CD4-positive, CD25-positive, alpha-beta regulatory T cell (primary cell): ENCODE measurements at regions not wholly inside any gene's neighbourhood (a gene's known extent, or its start where the extent isn't known, plus 50 kb on each side); places are given as distances from the start of the nearest gene placed in this dataset.

Source experiments
- ATAC-seq, 2 donors: fragments of 150-1000 bp; cut with Tn5 transposase; one replicate each; pipeline ENCODE4 v1.10.0; 2021; ENCODE audit warnings: low read depth in 2 of 2, moderate number of reproducible peaks in 2 of 2, moderate library complexity in 1 of 2
- DNase-seq, 3 donors: peaks; one replicate each; pipeline versions ENCODE4 v3.0.0 to v3.0.0-alpha.2; 2012 to 2022; ENCODE audit warnings: mixed read lengths in 1 of 3
- H3K27ac ChIP-seq: one replicate; pipeline ENCODE4 v1.7.0; 2013; ENCODE audit warnings: mild to moderate bottlenecking, low read length; ENCODE audit not compliant: insufficient read depth, poor library complexity, severe bottlenecking
- H3K27me3 ChIP-seq: one replicate; pipeline ENCODE4 v1.7.0; 2013; ENCODE audit warnings: low read length; ENCODE audit not compliant: control insufficient read depth, insufficient read depth
- H3K36me3 ChIP-seq: one replicate; pipeline ENCODE4 v1.7.0; 2013; ENCODE audit warnings: mild to moderate bottlenecking, low read length, moderate library complexity; ENCODE audit not compliant: control insufficient read depth, insufficient read depth
- H3K4me1 ChIP-seq: 2 replicates; pipeline ENCODE4 v1.7.0; 2013; ENCODE audit warnings: mild to moderate bottlenecking, low read length; ENCODE audit not compliant: insufficient read depth, control insufficient read depth, poor library complexity, severe bottlenecking
- H3K4me3 ChIP-seq: one replicate; pipeline ENCODE4 v1.7.0; 2013; ENCODE audit warnings: low read depth, mild to moderate bottlenecking, low read length, moderate library complexity
- H3K9me3 ChIP-seq, 2 experiments: 1 replicate in 1 of 2; 2 replicates in 1 of 2; pipeline ENCODE4 v1.7.0; 2013; ENCODE audit warnings: low read length in 2 of 2, mild to moderate bottlenecking in 1 of 2, moderate library complexity in 1 of 2; ENCODE audit not compliant: control insufficient read depth in 2 of 2
- H3K27ac Mint-ChIP-seq, 3 donors: one replicate each; pipeline ENCODE4 v1.8.0; 2020 to 2022; ENCODE audit warnings: mild to moderate bottlenecking in 3 of 3, mixed read lengths in 3 of 3, moderate library complexity in 2 of 3
- H3K27me3 Mint-ChIP-seq: one replicate; pipeline ENCODE4 v1.8.0; 2022; ENCODE audit warnings: mild to moderate bottlenecking, mixed read lengths
- H3K36me3 Mint-ChIP-seq: one replicate; pipeline ENCODE4 v1.8.0; 2020; ENCODE audit warnings: mixed read lengths
- H3K4me1 Mint-ChIP-seq, 4 donors: one replicate each; pipeline ENCODE4 v1.8.0; 2020 to 2022; ENCODE audit warnings: mixed read lengths in 4 of 4, mild to moderate bottlenecking in 1 of 4
- H3K4me3 Mint-ChIP-seq, 4 donors: one replicate each; pipeline ENCODE4 v1.8.0; 2020 to 2022; ENCODE audit warnings: mild to moderate bottlenecking in 4 of 4, mixed read lengths in 4 of 4, moderate library complexity in 3 of 4
- H3K9me3 Mint-ChIP-seq, 7 donors: one replicate each; pipeline ENCODE4 v1.8.0; 2020 to 2022; ENCODE audit warnings: mixed read lengths in 7 of 7, mild to moderate bottlenecking in 3 of 7, moderate library complexity in 2 of 7

GRCh38 chr16:86042996-86043725 lies 144.2 kb downstream of the IRF8 start:
- peaks cover 15% of the 10 kb centered on the region for H3K27me3 Mint-ChIP-seq

GRCh38 chr16:86044241-86044671 lies 145.3 kb downstream of the IRF8 start:
- Histone ChIP-seq H3K4me1 (peaks cover 5% of the 10 kb centered on the region), H3K27me3 (no peaks in the 10 kb centered on the region), H3K36me3 (no peaks in the 10 kb centered on the region), H3K4me3 (no peak overlapping the region), H3K9me3 (no peaks in the 10 kb centered on the region), H3K27ac (no peak overlapping the region)
- Mint-ChIP-seq H3K4me3 (no peak overlapping the region), H3K4me1 (peaks cover 0 to 15% (median 5%) of the 10 kb centered on the region in 4 donors), H3K27me3 (peaks cover 15% of the 10 kb centered on the region), H3K9me3 (peaks cover 0 to 2% (median 0%) of the 10 kb centered on the region in 7 donors), H3K27ac (no peak overlapping the region), H3K36me3 (no peaks in the 10 kb centered on the region)
- DNase-seq (peak in 1 of 3 donors; percentile 45), ATAC-seq (no peak)

More at GRCh38 chr16:86042996-86043725, 144.2 kb downstream of the IRF8 start:
- Mint-ChIP-seq H3K4me3 (no peak overlapping the region), H3K27ac (no peak overlapping the region), H3K36me3 (no peaks in the 10 kb centered on the region), H3K4me1 (peaks cover 0 to 15% (median 5%) of the 10 kb centered on the region in 4 donors), H3K9me3 (peaks cover 0 to 2% (median 0%) of the 10 kb centered on the region in 7 donors)
- Histone ChIP-seq H3K4me1 (peaks cover 5% of the 10 kb centered on the region), H3K27me3 (no peaks in the 10 kb centered on the region), H3K36me3 (no peaks in the 10 kb centered on the region), H3K9me3 (no peaks in the 10 kb centered on the region), H3K4me3 (no peak overlapping the region), H3K27ac (no peak overlapping the region)
- DNase-seq (no peak), ATAC-seq (no peak)

GRCh38 chr16:86044881-86045590 lies 146.1 kb downstream of the IRF8 start:
- Histone ChIP-seq H3K4me3 (no peak overlapping the region), H3K4me1 (peaks cover 5% of the 10 kb centered on the region), H3K27ac (no peak overlapping the region), H3K9me3 (no peaks in the 10 kb centered on the region), H3K36me3 (no peaks in the 10 kb centered on the region), H3K27me3 (no peaks in the 10 kb centered on the region)
- Mint-ChIP-seq H3K36me3 (no peaks in the 10 kb centered on the region), H3K4me1 (peaks cover 0 to 15% (median 5%) of the 10 kb centered on the region in 4 donors), H3K4me3 (no peak overlapping the region), H3K27me3 (peaks cover 15% of the 10 kb centered on the region), H3K27ac (peak overlapping the region in 2 of 3 donors; percentile 14 to 60), H3K9me3 (peaks cover 0 to 2% (median 0%) of the 10 kb centered on the region in 7 donors)
- ATAC-seq (peak in 1 of 2 donors; percentile 58), DNase-seq (peak in 2 of 3 donors; percentile 22 to 27)

- H3K9me3 ChIP-seq = no peaks in the 10 kb centered on the region
- H3K36me3 Mint-ChIP-seq = no peaks in the 10 kb centered on the region
- H3K4me3 Mint-ChIP-seq = no peak overlapping the region
- H3K4me1 ChIP-seq = peaks cover 5% of the 10 kb centered on the region
- H3K27ac Mint-ChIP-seq = peak overlapping the region in 1 of 3 donors; percentile 60
- H3K27ac ChIP-seq = no peak overlapping the region
- peaks cover 15% of the 10 kb centered on the region for H3K27me3 Mint-ChIP-seq
- no peak for ATAC-seq
- no peaks in the 10 kb centered on the region for H3K36me3 ChIP-seq
- peaks cover 0 to 15% (median 5%) of the 10 kb centered on the region in 4 donors for H3K4me1 Mint-ChIP-seq
- H3K4me3 ChIP-seq = no peak overlapping the region
- H3K9me3 Mint-ChIP-seq = peaks cover 0 to 2% (median 0%) of the 10 kb centered on the region in 7 donors
- DNase-seq = no peak
- no peaks in the 10 kb centered on the region for H3K27me3 ChIP-seq
Observed at GRCh38 chr16:86045591-86045971, 146.6 kb downstream of the IRF8 start.

DNA sequence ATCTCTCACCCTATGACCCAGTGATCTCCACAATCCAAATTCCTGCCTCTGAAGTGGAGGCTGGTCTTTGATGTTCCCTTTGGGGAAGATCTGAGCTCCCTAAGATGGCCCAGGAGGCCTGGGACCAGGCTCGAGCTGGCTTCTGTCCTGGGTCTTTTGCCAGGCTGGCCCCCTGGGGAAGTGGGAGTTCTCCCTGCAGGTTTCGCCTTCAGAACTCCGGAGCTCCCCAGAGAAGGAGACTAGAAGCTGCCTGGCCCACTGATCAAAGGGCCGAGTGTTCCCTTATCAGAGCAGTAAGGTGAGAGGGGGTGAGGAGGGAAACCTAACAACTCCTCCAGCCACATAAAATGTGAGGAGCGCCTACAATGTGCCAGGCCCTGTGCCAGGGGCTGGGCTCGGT lies 147.1 kb downstream of the IRF8 start:
- Mint-ChIP-seq H3K4me3 (no peak overlapping the region), H3K27ac (peak overlapping the region in 1 of 3 donors; percentile 20), H3K4me1 (peaks cover 0 to 15% (median 5%) of the 10 kb centered on the region in 4 donors), H3K9me3 (peaks cover 0 to 2% (median 0%) of the 10 kb centered on the region in 7 donors), H3K27me3 (peaks cover 15% of the 10 kb centered on the region), H3K36me3 (no peaks in the 10 kb centered on the region)
- no peak for DNase-seq
- Histone ChIP-seq H3K36me3 (no peaks in the 10 kb centered on the region), H3K9me3 (no peaks in the 10 kb centered on the region), H3K4me1 (peaks cover 5% of the 10 kb centered on the region), H3K27ac (no peak overlapping the region), H3K27me3 (no peaks in the 10 kb centered on the region), H3K4me3 (no peak overlapping the region)
- ATAC-seq = no peak

DNA sequence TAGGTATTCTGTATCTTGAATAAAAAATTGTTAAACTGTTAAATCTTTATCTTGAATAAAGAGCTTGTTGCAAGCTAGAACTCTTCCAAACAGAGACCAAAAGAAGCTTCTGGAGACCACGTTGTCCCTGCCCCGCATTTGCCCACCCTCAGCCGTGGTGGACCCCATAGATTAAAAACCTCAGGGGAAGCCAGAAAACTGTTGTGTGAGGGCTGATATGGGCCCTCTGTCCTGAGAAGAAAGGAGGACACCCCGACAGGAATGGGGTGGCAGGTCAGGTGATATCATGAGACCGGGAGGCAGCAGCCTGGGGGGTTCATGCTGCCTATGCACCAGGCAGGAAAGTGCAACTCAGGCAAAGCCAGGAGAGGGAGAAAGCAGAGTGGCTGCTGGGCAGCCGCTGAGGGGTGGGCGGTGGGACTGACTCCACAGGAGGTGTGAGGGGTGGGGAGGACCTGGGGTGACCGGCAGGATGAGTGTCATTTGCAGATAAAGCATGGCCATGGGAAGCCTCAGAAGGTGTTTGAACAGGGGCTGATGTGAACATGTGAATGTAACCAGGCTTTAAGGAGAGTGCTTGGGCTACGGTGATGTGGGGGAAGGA lies 147.8 kb downstream of the IRF8 start:
- Mint-ChIP-seq H3K4me3 (peak overlapping the region in 1 of 4 donors; percentile 39), H3K9me3 (peaks cover 0 to 2% (median 0%) of the 10 kb centered on the region in 7 donors), H3K36me3 (no peaks in the 10 kb centered on the region), H3K27me3 (peaks cover 15% of the 10 kb centered on the region), H3K4me1 (peaks cover 0 to 15% (median 5%) of the 10 kb centered on the region in 4 donors), H3K27ac (peak overlapping the region in 1 of 3 donors; percentile 52)
- no peak overlapping the region for H3K4me3 ChIP-seq
- H3K27ac ChIP-seq = no peak overlapping the region
- H3K36me3 ChIP-seq = no peaks in the 10 kb centered on the region
- no peak for ATAC-seq
- no peak for DNase-seq
- peaks cover 5% of the 10 kb centered on the region for H3K4me1 ChIP-seq
- H3K27me3 ChIP-seq = no peaks in the 10 kb centered on the region
- H3K9me3 ChIP-seq = no peaks in the 10 kb centered on the region

DNA sequence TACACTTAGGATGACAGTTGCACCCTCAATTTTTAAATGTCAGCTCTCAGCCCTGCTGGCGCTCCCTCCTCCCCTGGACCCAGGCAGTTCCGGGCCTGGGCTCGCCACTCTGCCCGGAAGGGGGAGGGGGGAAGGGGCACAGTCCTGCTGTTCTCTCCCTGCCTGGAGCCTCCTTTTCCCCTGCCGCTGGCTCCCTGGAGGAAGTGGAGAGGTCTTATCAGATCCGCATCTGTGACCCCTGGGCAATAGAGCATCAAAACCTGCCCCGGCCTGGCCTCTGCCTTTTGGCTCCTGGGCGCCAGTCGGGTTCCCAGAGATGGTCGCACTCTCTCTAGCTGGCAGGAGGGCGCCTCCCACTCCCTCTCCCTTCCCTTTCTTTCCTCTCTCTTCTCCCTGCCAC lies 149.3 kb downstream of the IRF8 start:
- Mint-ChIP-seq H3K4me3 (no peak overlapping the region), H3K27ac (no peak overlapping the region), H3K27me3 (peaks cover 15% of the 10 kb centered on the region), H3K4me1 (peaks cover 0 to 15% (median 5%) of the 10 kb centered on the region in 4 donors), H3K9me3 (peaks cover 0 to under 1% (median 0%) of the 10 kb centered on the region in 7 donors), H3K36me3 (no peaks in the 10 kb centered on the region)
- DNase-seq (no peak), ATAC-seq (no peak)
- no peak overlapping the region for H3K27ac ChIP-seq
- no peaks in the 10 kb centered on the region for H3K27me3 ChIP-seq
- no peaks in the 10 kb centered on the region for H3K9me3 ChIP-seq
- H3K4me1 ChIP-seq = peaks cover 5% of the 10 kb centered on the region
- no peak overlapping the region for H3K4me3 ChIP-seq
- no peaks in the 10 kb centered on the region for H3K36me3 ChIP-seq
